LoVo (cell line): ENCODE measurements at regions not wholly inside any gene's neighbourhood (a gene's known extent, or its start where the extent isn't known, plus 50 kb on each side); places are given as distances from the start of the nearest gene placed in this dataset.
"Not testable (repeated sequence)": the region's sequence is repeated elsewhere in the genome, so short reads cannot be mapped to it uniquely, and the experiment has no call there.

Experiments
- DNase-seq: peaks from one replicate; pipeline ENCODE4 v3.0.0-alpha.2; 2016; ENCODE audit warnings: low spot score

DNA sequence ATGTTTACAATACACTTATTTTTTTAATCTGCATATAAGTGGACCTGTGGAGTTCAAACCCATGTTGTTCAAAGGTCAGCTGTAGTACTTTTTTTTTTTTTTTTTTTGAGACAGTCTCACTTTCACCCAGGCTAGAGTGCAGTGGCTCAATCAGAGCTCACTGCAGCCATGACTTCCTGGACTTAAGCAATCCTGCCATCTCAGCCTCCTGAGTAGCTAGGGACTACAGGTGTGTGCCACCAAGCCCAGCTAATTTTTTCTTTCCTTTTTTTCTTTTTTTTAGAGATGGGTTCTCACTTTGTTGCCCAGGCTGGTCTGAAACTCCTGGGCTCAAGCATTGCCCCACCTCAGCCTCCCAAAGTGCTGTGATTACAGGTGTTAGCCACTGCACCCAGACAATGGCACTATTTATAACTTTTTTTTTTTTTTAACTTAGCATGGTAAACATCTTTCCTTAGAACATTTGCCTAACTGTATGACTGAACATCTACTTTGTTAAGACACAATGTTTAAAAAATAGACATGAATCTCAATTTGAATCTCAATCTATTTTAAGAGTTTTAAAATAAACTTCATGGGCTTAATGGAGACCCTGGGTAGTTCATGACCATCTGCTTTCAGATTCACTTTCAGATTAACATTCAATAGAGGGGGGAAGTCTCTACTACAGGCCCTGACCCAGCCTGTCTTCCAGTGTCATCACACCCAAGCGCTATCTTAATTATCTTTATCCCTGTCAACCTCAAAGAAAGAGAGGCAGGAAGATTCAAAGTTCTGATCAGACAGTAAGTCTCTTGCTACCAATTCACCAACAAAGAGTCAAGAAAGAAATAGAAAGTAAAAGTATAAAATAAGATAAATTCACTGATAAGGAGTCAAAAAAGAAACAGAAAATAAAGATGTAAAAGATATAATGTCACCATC, 97.7 kb upstream of the DOCK9 start:
- no peak for DNase-seq

DNA sequence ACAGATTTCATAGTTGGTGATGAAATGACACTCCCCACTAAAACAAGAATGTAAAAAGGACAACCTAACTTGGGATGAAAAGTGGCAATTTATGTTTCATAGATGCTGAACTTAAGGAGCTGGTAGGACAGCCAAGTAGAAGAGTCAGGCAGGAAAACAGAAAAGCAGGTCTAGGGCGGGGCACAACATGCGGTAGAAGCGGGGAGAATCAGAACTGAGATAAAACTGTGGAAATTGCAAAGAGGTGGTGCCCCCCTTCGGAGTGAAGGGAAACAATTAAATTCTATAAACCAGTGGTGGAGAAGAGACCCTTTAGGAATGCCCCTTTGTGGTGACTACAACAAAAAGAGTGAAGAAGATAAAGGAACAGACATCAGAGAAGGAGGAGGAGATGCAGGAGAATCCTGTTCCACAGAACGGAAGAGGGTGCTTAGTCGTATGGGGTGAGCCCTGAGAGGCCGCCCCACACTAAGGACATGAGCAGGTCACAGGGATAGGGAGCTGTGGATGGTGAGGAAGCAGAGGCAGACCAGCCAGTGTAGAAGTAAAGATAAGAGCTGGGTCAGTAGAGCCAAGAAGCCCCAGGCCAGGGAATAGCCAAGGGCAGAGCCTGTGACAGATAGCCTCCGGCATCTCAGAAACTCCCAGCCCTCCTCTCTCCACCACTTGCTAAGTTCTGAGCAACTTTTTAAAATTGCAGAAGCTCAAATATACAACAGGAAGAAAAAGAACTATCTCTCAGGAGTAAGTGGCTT, 100.3 kb upstream of the DOCK9 start:
- DNase-seq = no peak

DNA sequence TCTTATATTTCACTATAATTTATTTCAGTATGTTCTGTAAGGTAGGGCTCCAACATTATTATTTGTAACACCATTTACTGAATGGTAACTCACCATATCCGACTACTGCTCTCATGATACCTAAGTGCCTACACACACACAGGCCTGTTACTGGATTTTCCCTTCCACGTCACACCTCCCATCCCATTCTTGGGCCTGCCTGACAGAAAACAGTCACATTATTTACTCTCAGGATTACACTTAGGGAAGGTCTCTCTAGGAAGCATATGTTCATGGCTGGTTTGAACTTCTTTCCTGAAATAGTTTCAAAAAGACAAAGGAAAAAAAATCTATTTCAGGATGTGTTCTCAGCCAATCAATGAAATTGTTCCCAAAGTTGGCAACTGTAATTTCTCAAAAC, 102.3 kb upstream of the DOCK9 start:
- DNase-seq = no peak

DNA sequence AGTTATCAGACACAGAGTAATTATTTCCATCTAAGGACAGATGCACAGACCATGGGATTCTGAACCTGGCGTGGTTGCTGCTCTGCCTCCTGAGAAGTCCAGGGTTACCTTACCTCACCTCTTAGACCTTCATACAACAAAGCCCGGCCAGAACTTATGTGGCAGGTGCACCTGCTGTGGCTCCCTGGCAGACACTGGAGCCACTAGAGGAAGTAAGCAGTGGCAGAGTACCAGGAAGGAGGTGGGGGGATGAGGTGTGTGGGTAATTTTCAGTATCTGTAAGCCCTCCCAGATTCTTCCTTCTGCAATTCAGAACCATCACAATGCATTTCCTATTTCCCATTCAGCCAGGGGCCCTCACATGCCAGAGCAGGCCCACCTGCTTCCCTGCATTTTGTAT, 106.1 kb upstream of the DOCK9 start:
- DNase-seq = no peak

DNA sequence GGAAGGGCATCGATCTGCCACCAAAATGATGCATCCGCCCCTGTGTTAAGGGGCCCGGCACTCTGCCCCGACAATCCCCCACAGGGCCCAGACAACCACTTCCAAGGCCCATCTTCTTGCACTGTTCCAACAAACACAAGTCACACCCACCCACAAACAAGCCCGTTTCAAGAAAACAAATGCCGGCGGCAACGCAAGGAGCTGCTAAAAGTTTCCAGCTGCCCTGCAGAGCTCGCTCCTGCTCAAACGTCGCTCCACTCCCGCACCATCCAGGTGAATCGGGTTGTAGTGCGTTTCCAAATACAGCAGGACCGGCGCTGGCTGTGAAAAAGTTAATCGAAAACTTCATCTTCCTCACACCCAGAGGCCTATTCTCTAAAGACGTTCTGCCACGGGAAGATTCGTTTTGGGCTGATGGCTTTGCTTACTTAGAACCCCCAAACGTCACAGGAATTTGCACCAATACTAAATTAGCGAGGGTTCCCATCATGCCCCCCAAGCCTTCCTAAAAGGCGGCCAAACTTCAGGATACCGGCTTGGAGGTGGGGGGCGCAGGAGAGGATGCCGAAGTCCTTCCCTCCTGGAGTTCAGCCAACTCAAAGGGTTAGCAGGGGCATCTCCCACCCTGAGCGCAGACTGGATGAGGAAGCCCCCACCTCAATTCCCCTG, 107.4 kb upstream of the DOCK9 start:
- DNase-seq = no peak

DNA sequence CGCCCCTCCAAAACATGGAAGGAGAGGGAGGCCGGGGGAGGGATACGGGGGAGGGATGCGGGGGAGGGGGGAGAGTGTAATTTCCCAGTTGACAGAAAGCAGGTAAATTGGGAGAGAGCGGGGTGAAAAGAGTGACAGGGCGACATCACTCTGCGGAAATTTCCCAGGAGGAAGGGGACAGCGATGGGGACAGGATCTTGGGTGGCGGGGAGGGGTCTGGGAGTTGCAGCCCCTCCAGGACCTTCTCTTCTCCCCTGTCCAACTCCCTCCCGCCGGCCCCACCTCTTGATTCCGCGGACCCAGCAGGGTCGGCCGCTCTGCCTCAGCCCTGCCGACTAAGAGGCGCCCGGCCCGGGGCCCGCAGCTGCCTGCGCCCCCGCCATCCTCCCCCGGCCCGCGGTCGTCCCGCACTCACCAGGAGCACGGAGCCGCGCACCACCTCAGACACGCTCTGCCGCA, 108.0 kb upstream of the DOCK9 start:
- DNase-seq = no peak

DNA sequence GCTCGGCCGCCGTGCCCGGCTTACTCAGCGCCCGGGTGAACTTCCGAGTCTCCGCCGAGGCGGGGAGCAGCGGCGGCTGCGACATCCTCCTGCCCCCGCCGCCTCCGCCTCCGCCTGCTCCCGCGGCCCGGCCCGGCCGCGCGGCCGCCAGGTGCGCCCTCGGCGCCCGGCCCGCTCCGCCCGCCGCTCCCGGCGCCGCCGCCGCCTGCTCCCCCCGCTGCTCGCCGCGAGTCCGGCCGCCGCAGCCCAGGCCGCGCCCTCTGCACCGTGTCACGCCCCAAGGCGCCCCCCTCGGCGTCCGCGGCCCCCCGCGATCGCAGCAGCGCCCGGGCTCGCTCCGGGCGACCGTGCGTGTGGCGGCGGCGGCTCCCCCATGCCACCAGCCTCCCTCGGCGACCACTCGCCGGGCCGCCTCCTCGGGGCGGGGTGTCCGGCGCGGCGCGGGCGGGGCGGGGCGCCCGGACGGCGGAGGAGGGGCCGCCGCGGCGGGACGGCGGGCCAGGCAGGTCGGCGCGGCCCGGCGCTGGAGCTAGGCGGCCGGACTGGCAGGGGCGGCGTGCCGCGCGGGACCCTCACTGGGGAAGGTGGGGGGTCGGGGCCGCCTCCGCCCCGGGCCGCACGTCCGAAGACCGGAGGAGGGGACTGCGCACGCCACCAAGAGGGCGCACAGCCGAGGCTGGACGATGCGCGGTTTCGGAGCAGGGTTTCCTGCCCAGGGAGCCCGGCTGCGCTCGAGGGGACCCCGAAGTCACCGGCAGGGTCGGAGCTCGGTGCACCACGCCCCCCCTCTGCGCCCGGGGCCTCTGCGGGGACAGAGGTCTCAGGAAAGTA, 108.6 kb upstream of the DOCK9 start:
- peak; percentile 55 for DNase-seq

DNA sequence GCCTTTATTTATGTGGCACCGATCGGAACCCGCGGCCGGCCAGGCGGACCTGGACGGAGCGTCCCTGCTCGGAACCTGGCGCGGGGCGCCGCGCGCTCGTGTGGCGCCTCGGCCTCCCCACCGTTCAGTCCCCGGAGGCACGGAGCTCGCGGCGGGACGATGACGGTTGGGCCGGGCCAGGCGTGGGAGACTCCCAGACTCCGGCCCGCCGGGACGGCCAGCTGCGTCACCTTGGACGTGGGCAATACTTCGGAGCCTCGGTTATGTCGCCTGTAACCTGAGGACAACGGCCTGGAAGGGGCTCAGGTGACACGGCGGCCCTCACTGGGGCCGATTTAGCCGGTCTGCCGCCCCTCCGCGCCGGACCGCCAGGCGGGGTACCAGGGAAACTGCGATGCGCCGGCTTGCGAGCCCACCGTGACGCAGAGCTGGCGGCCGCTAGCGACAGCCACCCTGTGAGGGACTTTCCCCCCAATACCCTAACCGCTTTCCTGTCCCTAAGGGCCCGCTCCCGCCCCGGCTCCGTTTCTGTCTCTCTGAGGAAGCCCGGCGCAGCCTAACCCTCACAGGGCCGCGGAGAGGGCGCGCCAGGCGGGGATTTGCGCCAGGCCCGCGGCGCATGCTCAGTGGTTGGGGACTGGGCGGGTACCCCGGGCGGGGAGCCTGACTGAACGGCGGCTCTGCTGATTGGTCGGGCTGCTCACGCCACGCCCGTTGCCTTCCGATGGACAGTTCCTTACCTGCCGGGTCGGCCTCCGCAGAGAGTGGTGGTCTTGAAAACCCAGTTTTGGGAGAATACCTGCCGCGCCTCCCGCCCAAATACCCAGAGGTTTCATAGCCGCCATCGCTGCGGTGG, 109.5 kb upstream of the DOCK9 start:
- DNase-seq = peak; percentile 92

DNA sequence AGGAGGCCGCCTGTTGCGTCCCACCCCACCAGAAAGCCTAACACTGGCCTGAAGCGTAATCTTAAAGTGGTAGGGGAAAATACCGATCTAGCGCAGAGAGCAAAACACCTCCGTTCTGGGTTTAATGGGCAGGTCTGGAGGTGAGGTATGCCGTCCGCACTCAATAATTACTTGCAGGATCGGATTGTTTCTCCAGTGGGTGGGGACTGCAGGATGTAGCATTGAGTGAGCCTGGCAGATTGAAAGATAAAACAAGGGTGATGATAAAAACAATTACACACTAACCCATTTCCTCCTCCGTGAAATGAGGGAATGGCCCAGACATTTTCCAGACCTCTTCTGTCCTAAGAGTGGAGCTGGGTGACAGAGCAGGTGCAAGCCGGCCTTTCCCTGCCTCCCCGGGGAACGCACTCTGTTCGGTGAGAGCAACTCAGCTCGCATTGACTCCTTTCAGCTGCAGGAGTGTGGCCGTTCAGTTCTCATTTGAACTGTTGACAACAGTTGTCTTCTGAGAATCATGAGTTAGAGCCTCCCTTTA, 110.2 kb upstream of the DOCK9 start:
- DNase-seq = no peak

DNA sequence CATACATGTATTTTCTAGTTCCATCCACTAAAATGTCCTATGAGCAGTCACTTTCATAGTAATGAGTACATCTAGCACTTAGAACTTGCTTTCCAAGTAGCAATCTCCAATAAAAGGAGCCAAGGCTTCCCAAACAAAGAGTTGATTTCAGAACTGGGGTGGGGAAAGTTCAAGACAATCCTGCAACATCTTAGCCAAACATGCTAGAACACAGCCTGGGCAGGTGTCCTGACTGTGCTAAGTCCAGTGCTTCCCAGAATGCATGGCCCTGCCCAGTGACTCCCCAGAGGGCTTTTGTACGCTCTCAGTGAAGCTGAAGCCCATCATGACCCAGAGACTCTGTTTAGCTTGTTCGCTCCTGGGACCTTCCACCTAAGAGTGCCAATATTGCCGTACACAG, 106.7 kb upstream of the UBAC2 start:
- no peak for DNase-seq

DNA sequence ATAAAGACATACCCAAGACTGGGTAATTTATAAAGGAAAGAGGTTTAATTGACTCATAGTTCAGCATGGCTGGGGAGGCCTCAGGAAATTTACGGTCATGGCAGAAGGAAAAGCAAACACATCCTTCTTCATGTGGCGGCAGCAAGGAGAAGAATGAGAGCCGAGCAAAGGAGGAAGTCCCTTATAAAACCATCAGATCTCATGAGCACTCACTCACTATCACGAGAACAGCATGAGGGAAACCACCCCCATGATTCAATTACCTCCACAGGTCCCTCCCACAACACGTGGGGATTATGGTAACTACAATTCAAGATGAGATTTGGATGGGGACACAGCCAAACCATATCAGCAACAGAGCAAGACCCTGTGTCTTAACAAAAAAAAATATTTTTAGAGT, 98.8 kb upstream of the UBAC2 start:
- DNase-seq = not testable (repeated sequence)

DNA sequence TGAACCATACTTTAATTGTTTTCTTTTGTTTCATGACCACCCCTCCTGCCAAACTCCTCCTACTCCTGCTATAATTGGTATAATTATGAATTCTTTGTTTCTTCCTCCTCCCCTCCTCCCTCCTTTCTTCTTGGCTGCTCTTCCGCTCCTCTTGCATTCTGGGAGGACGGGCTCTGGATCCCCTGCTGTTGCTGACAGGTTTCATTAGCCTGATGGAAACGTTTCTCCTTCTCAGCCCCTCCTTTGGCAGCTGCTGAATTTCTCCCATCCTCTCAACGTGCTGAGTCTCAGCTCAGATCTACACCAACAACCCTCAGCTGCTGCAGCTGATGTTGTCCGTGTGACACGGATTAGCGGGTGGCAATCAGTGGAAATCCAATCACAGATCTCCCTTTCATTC, 97.1 kb upstream of the UBAC2 start:
- DNase-seq = no peak

DNA sequence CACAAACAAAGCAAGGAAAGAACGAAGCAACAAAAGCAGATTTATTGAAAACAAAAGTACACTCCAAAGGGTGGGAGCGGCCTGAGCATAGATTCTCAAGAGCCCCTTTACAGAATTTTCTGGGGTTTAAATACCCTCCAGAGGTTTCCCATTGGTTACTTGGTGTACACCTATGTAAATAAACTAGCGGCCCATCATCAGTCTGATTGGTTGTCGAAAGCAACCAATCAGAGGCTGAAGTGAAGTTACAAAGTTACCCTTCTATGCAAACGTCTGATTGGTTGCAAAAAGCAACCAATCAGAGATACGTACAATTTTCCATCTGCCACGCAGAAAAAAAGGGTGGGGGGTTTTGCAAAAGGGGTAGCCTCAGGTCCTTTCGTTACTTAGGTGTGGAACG, 96.3 kb upstream of the UBAC2 start:
- DNase-seq = no peak

DNA sequence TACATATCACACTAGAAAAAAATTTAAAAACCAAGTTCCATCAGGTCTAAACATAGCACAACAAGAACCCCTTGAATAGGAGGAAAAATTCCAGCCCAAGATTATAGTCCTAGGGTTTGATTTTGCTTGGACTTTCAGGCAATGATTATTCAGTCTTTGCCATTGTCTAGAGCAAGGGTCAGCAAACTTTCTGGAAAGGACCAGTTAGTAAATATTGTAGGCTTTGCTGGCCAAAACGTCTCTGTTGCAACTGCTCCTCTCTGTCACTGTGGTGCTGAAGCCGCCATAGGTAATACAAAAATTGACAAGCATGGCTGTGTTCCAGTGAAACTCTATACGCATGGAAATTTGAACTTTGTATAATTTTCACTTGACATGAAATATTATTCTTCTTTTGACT, 95.5 kb upstream of the UBAC2 start:
- no peak for DNase-seq

DNA sequence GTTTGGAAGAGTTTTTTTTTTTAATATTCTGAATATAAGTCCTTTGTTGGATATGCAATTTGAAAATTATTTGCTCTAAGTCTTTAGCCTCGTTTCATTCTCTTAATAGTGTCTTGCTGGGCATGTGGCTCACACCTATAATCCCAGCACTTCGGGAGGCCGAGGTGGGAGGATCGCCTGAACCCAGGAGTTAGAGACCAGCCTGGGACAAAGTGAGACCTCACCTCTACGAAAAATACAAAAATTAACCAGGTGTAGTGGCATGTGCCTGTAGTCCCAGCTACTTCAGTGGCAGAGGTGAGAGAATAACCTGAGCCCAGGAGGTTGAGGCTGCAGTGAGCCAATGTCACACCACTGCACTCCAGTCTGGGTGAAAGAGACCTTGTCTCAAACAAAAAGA, 87.3 kb upstream of the UBAC2 start:
- DNase-seq = no peak

DNA sequence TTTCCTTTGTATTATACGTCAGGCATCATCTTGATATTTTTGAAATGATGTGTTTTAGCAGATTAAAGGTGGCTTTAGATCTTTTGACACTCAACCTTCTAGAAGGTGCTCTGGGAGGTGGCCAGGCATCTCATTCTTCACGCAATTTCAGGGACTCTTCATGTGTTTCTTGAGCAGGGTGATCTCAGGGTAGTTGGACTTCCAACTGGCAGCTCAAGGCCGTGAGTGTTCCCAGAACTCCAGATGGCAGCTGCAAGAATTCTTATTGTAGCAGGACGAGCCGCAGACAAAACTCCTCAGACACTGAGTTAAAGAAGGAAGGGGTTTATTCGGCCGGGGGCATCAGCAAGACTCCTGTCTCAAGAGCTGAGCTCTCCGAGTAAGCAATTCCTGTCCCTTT, 82.5 kb upstream of the UBAC2 start:
- no peak for DNase-seq

DNA sequence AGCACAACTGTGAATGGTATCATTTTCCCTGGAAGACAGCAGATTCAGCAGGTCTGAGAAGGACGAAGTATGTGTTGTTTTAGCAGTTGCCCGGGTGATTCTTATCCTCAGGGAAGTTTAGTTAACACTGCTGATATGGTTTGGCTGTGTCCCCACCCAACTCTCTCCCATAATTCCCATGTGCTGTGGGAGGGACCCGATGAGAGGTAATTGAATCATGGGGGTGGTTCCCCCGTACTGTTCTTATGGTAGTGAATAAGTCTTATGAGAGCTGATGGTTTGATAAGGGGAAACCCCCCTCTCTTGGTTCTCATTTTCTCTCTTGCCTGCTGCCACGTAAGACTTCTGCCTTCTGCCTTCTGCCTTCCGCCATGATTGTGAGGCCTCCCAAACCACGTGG, 81.0 kb upstream of the UBAC2 start:
- DNase-seq = no peak

DNA sequence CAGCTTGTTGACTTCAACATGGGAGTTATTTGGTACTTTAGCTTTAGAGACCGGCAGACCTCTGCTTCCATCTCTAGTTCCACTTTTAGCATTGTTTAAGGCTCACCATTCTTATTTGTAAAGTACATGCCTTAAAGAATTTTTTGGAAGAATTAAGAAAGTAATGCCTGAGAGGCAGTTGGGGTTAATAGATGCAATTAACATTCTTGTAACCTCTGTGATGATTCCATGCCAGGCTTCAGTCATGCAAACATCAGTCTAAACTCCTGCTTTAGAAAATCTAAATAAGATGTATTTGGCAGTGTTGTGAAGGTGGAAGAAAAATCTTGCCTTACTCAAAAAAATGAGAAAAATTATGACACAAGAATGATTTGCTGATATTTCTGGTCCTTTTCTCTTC, 79.9 kb upstream of the UBAC2 start:
- DNase-seq = no peak

DNA sequence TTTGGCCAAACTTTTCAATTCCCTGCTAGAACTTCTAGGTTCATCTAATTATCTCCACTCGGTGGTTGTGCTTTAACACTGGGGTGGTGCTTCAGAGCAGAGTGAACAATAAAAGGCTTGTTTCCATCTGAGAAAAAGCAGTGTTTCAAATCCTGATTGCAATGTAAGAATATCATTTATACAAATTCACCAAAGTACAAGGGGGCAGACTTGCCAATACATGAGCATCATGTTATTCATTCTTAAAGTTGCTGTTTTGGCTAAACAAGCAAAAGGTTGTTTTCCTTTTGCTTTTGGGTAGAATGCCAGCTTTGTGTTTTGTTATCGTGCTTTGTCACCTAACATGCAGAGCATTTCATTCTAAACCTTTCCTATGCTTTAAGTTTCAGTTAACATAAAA, 78.5 kb upstream of the UBAC2 start:
- no peak for DNase-seq
